GM06990 (cell line): ENCODE measurements at regions not wholly inside any gene's neighbourhood (a gene's known extent, or its start where the extent isn't known, plus 50 kb on each side); places are given as distances from the start of the nearest gene placed in this dataset.

ENCODE experiments used
- DNase-seq: peaks from one replicate; pipeline ENCODE4 v3.0.0-alpha.2; 2011; ENCODE audit not compliant: insufficient read length; ENCODE audit errors: extremely low read depth
- H3K27me3 ChIP-seq: replicated peaks from 2 replicates; pipeline ENCODE4 v1.6.0; 2011; ENCODE audit warnings: low read length; ENCODE audit not compliant: control insufficient read depth, insufficient read depth
- H3K36me3 ChIP-seq: 2 replicates; pipeline ENCODE4 v1.5.1; 2011; ENCODE audit warnings: low read length; ENCODE audit not compliant: control insufficient read depth, insufficient read depth
- H3K4me3 ChIP-seq: replicated peaks from 2 replicates; pipeline ENCODE4 v1.5.1; 2011; ENCODE audit warnings: low read depth, mild to moderate bottlenecking, control low read depth, low read length
- TF ChIP-seq, protein P1 (sequence below): IDR thresholded peaks from 2 replicates; pipeline ENCODE4 v1.5.1; 2011; ENCODE audit warnings: low read length, control low read depth, mild to moderate bottlenecking, inconsistent platforms; ENCODE audit not compliant: insufficient read depth, poor library complexity, severe bottlenecking

DNA sequence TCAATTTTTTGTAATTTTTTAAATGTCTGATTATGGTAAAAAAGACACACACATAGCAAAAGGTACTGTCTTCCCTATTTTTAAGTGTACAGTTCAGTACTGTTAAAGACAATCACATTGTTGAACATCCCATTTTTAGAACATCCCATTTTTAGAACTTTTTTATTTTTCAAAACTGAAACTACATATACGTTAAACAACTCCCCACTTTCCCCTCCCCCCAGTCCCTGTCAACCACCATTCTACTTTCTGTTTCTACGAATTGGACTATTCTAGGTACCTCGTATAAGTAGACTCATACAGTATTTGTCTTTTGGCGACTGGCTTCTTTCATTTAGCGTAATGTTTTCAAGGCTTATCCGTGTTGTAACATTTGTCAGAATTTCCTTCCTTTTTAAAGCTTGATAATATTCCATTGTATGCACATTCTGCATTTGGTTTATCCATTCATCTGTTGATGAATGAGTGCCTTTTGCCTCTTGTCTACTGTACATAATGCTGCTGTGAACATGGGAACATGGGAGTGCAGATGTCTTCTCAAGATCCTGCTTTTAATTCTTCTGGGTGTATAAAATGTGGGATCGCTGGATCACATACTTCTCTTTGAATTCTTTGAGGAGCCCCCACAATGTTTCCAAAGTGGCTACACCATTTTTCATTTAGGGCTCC is 154.0 kb downstream of the PIK3R1 start:
- Histone ChIP-seq H3K36me3 (no peaks in the 10 kb centered on the region), H3K27me3 (no peaks in the 10 kb centered on the region), H3K4me3 (no peak overlapping the region)
- TF ChIP-seq, protein P1, sequence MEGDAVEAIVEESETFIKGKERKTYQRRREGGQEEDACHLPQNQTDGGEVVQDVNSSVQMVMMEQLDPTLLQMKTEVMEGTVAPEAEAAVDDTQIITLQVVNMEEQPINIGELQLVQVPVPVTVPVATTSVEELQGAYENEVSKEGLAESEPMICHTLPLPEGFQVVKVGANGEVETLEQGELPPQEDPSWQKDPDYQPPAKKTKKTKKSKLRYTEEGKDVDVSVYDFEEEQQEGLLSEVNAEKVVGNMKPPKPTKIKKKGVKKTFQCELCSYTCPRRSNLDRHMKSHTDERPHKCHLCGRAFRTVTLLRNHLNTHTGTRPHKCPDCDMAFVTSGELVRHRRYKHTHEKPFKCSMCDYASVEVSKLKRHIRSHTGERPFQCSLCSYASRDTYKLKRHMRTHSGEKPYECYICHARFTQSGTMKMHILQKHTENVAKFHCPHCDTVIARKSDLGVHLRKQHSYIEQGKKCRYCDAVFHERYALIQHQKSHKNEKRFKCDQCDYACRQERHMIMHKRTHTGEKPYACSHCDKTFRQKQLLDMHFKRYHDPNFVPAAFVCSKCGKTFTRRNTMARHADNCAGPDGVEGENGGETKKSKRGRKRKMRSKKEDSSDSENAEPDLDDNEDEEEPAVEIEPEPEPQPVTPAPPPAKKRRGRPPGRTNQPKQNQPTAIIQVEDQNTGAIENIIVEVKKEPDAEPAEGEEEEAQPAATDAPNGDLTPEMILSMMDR: no peak
- peak; percentile 33 for DNase-seq

DNA sequence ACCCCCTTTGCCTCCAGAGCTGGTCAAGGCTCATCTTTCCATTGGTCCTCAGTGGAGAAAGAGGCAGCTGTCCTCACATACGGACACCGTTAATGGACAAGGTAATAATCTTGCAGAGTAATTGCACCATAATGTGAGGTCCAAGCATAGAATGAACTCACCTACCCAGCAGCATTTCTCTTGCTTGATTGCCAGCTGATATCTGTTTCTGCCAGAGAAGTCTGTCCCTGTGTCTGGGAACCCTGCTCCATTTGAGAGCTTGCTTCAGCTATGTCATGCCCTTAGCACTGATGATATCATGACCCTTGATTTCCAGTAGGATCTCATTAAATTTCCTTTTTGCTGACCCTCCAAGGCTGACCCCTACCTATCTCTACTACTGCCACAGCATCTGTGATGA is 154.6 kb downstream of the PIK3R1 start:
- TF ChIP-seq, protein P1: no peak
- DNase-seq: no peak

DNA sequence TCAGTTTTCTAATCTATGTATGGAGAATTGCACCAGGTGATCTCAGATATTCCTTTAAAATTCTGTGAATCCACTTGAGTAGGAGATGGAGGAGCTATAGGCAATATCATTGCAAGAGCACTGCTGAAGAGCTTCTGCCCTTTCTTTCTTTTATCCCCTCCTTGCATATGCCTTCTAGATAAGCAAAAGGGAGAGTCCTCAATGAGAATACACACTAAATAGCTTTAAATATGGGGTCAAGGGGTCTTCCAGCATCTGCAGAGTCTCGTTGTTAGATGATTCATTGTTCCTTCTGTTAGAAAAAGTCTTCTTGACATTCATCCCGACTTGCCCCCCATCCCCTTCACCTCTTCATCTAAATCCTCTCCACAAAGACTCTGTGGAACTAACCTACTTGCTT is 156.1 kb downstream of the PIK3R1 start:
- DNase-seq: no peak

More for the DNA sequence above, 154.6 kb downstream of the PIK3R1 start:
- no peaks in the 10 kb centered on the region for H3K36me3 ChIP-seq
- no peak overlapping the region for H3K4me3 ChIP-seq
- no peaks in the 10 kb centered on the region for H3K27me3 ChIP-seq

DNA sequence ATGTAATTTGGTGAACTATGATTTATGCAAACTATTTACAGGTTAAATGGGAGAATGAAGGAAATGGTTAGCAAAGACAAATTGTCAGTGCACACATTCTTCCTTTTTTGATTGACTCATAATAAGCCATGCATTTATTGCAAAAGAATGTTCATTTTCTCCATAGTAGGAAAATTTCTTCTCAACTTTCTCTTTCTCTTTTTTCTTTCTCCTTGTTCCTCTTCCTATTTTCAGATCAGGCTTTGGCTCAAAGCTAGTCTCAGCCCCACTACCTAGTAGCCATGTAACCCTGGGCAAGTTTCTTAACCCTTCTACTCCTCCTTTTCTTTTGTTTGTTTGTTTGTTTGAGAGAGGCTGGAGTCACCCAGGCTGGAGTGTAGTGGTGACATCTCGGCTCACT is 156.6 kb downstream of the PIK3R1 start:
- no peak overlapping the region for H3K4me3 ChIP-seq
- no peak for DNase-seq
- TF ChIP-seq, protein P1: no peak
- no peaks in the 10 kb centered on the region for H3K27me3 ChIP-seq
- H3K36me3 ChIP-seq: no peaks in the 10 kb centered on the region

More for the DNA sequence above, 156.1 kb downstream of the PIK3R1 start:
- Histone ChIP-seq H3K36me3 (no peaks in the 10 kb centered on the region), H3K27me3 (no peaks in the 10 kb centered on the region), H3K4me3 (no peak overlapping the region)
- TF ChIP-seq, protein P1: no peak

DNA sequence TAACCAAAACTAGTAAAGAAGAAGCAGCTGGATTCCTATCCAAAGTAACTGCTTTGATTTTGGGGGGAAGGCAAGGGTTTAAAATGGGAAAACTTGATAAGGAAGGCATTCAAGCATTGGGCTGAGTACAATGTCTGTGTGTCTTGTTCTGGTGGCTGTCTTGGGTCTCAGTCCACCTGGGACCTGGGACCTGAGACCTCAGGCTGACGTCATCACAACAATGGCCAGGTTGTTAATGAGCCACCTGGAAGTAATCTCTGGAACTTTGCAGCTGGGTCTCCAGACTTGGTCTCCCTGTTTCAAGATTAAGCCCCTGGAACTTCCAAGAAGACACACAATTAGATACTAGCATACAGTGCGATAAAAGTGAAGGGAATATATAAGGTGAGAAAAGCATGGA is 157.5 kb downstream of the PIK3R1 start:
- TF ChIP-seq, protein P1: no peak
- H3K4me3 ChIP-seq: no peak overlapping the region
- no peak for DNase-seq
- no peaks in the 10 kb centered on the region for H3K36me3 ChIP-seq
- H3K27me3 ChIP-seq: no peaks in the 10 kb centered on the region

DNA sequence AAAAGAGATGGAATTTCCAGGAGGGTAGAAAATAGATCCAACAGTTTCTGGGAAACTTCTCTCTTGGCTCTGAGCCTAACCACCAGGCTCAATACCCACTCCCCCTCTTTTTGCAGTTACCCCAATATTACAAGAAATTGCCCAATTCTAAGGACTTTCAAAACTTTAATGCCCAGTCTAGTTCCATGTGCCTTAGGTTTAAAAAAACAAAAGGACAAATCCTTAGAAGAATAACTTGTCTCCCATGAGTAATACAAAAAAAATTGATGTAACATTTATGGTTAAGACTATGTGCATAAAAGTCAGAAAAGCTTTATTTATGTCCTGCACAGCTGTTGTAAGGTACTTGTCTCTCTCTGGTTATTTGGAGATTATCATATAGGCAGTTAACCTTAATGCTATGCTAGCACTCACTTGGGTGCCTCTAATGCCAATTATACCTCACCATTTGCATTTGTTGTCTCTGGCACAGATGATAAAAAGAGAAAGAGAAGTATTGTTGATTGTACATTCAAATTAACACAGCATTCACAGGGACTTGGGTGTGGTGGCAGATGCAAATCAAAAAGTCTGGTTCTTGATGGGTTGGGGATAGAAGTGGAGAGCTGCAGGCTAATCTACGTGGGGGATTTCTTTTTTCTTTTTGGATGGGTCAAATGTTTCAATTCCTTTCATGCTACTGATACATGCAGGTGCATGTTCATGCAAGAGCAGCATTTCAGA is 159.4 kb downstream of the PIK3R1 start:
- no peak overlapping the region for H3K4me3 ChIP-seq
- TF ChIP-seq, protein P1: no peak
- no peak for DNase-seq
- H3K27me3 ChIP-seq: no peaks in the 10 kb centered on the region
- no peaks in the 10 kb centered on the region for H3K36me3 ChIP-seq
